Loucy (cell line): ENCODE measurements at regions not wholly inside any gene's neighbourhood (a gene's known extent, or its start where the extent isn't known, plus 50 kb on each side); places are given as distances from the start of the nearest gene placed in this dataset.

Source experiments
- H2AFZ ChIP-seq: fragments of 200-600 bp; sonication (generic); 2 replicates; pipeline ENCODE4 v1.6.0; 2016; ENCODE audit warnings: antibody characterized with exemption, mild to moderate bottlenecking, low read length, moderate library complexity
- H3F3A ChIP-seq: fragments of 200-600 bp; 2 replicates; pipeline ENCODE4 v1.6.0; 2016; ENCODE audit warnings: antibody characterized with exemption, low read depth, mild to moderate bottlenecking
- H3K27me3 ChIP-seq: fragments of 200-600 bp; sonication (generic); 2 replicates; pipeline ENCODE4 v1.6.1; 2014; ENCODE audit warnings: low read length, mild to moderate bottlenecking; ENCODE audit not compliant: insufficient read depth, poor library complexity, severe bottlenecking
- H3K36me3 ChIP-seq: fragments of 200-600 bp; sonication (generic); 2 replicates; pipeline ENCODE4 v1.6.1; 2016; ENCODE audit warnings: low read length; ENCODE audit not compliant: insufficient read depth
- H3K4me1 ChIP-seq: fragments of 200-600 bp; sonication (generic); 2 replicates; pipeline ENCODE4 v1.5.1; 2014; ENCODE audit warnings: low read length, mild to moderate bottlenecking; ENCODE audit not compliant: insufficient read depth, poor library complexity, severe bottlenecking
- H3K4me2 ChIP-seq: fragments of 200-600 bp; sonication (generic); 2 replicates; pipeline ENCODE4 v1.6.0; 2014; ENCODE audit warnings: antibody characterized with exemption, low read length, low read depth, mild to moderate bottlenecking; ENCODE audit not compliant: poor library complexity, severe bottlenecking
- H3K4me3 ChIP-seq: fragments of 200-600 bp; sonication (generic); 2 replicates; pipeline ENCODE4 v1.5.1; 2014; ENCODE audit warnings: low read length, mild to moderate bottlenecking, mixed read lengths; ENCODE audit not compliant: poor library complexity, severe bottlenecking
- H3K79me2 ChIP-seq: fragments of 200-600 bp; sonication (generic); 2 replicates; pipeline ENCODE4 v1.6.1; 2014; ENCODE audit warnings: low read length; ENCODE audit not compliant: insufficient read depth
- H3K9ac ChIP-seq: fragments of 200-600 bp; sonication (generic); 2 replicates; pipeline ENCODE4 v1.6.0; 2014; ENCODE audit warnings: mild to moderate bottlenecking, low read depth, low read length, moderate library complexity; ENCODE audit not compliant: poor library complexity, severe bottlenecking
- H3K9me2 ChIP-seq: fragments of 200-600 bp; sonication (generic); replicated peaks from 2 replicates; pipeline ENCODE4 v1.6.1; 2016; ENCODE audit warnings: low read depth, low read length, mixed read lengths
- H3K9me3 ChIP-seq: fragments of 200-600 bp; sonication (generic); 2 replicates; pipeline ENCODE4 v1.6.1; 2014; ENCODE audit warnings: mild to moderate bottlenecking, antibody characterized with exemption, low read length, low read depth; ENCODE audit not compliant: insufficient read depth
- H4K20me1 ChIP-seq: fragments of 200-600 bp; sonication (generic); 2 replicates; pipeline ENCODE4 v1.6.0; 2014; ENCODE audit warnings: antibody characterized with exemption, low read length, mild to moderate bottlenecking; ENCODE audit not compliant: insufficient read depth, poor library complexity, severe bottlenecking
- EZH2phosphoT487 ChIP-seq: fragments of 200-600 bp; IDR thresholded peaks from 2 replicates; pipeline ENCODE4 v1.6.1; 2018; ENCODE audit warnings: antibody characterized with exemption, mild to moderate bottlenecking, moderate library complexity, borderline replicate concordance
- TF ChIP-seq, protein P1 (sequence below): fragments of 200-600 bp; sonication (generic); conservative IDR thresholded peaks from 2 replicates; pipeline ENCODE4 v1.5.1; 2014; ENCODE audit warnings: mild to moderate bottlenecking, antibody characterized with exemption, low read length

DNA sequence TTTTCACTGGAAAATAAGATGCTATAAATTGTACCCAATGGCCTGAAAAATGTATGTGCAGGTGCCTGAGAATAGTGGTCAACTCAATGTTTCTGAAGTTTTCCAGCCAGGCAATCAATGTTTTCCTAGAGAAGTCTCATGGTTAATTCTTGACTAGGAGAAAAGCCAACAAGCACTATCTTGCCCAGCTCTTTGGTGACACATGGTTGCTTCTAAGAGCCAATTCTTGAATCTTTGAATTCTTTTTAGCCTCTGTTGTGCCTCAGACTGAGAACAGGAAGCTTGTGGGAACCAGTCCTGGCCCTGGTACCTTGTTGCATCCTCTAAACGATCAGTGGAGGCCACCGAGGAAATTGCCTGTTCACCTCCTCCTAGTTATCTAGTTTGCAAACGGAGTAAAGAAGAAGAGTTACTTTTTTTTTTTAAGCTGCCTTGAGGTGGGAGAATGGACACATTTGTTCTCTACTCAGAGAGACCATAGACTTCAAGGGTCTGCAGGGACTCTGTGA lies 144.0 kb upstream of the MKLN1 start:
- peak overlapping the region; percentile 28 for H3K4me2 ChIP-seq
- peaks cover 12% of the 10 kb centered on the region for H3K4me1 ChIP-seq
- H3K9me3 ChIP-seq = no peaks in the 10 kb centered on the region
- H4K20me1 ChIP-seq = no peaks in the 10 kb centered on the region
- H3K27me3 ChIP-seq = no peaks in the 10 kb centered on the region
- H3K79me2 ChIP-seq = no peaks in the 10 kb centered on the region
- H3K36me3 ChIP-seq = no peaks in the 10 kb centered on the region
- no peak overlapping the region for H3K9ac ChIP-seq
- no peaks in the 10 kb centered on the region for H3F3A ChIP-seq
- H3K9me2 ChIP-seq = no peaks in the 10 kb centered on the region
- H2AFZ ChIP-seq = no peak overlapping the region
- no peak for TF ChIP-seq EZH2phosphoT487
- TF ChIP-seq, protein P1, sequence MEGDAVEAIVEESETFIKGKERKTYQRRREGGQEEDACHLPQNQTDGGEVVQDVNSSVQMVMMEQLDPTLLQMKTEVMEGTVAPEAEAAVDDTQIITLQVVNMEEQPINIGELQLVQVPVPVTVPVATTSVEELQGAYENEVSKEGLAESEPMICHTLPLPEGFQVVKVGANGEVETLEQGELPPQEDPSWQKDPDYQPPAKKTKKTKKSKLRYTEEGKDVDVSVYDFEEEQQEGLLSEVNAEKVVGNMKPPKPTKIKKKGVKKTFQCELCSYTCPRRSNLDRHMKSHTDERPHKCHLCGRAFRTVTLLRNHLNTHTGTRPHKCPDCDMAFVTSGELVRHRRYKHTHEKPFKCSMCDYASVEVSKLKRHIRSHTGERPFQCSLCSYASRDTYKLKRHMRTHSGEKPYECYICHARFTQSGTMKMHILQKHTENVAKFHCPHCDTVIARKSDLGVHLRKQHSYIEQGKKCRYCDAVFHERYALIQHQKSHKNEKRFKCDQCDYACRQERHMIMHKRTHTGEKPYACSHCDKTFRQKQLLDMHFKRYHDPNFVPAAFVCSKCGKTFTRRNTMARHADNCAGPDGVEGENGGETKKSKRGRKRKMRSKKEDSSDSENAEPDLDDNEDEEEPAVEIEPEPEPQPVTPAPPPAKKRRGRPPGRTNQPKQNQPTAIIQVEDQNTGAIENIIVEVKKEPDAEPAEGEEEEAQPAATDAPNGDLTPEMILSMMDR = no peak
- no peak overlapping the region for H3K4me3 ChIP-seq

DNA sequence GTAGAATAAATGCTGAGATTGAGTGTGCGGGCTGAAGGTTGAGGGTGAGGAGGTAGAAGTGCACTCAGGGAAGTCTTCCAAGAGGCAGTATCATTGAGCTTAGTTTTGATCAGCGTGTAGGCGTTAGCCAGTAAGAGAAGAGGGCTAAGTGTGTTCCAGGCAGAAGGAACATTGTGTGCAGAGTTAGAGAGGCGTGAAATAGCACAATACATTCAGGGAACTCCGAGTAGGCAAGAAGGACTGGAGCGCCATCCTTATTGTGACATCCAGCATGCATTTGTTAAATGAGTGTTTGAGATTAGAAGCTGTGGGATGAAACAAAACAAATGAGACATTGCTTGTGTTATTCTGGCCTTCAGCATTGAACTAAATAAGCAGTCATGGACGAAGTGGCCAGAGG lies 140.9 kb upstream of the MKLN1 start:
- H3K9me3 ChIP-seq = no peaks in the 10 kb centered on the region
- H4K20me1 ChIP-seq = no peaks in the 10 kb centered on the region
- no peak for TF ChIP-seq EZH2phosphoT487
- no peak overlapping the region for H3K4me2 ChIP-seq
- no peak overlapping the region for H3K9ac ChIP-seq
- no peaks in the 10 kb centered on the region for H3K79me2 ChIP-seq
- H3K4me3 ChIP-seq = no peak overlapping the region
- no peaks in the 10 kb centered on the region for H3K9me2 ChIP-seq
- peaks cover 12% of the 10 kb centered on the region for H3K4me1 ChIP-seq
- no peaks in the 10 kb centered on the region for H3F3A ChIP-seq
- H3K27me3 ChIP-seq = peaks cover 11% of the 10 kb centered on the region
- no peaks in the 10 kb centered on the region for H3K36me3 ChIP-seq
- H2AFZ ChIP-seq = no peak overlapping the region

DNA sequence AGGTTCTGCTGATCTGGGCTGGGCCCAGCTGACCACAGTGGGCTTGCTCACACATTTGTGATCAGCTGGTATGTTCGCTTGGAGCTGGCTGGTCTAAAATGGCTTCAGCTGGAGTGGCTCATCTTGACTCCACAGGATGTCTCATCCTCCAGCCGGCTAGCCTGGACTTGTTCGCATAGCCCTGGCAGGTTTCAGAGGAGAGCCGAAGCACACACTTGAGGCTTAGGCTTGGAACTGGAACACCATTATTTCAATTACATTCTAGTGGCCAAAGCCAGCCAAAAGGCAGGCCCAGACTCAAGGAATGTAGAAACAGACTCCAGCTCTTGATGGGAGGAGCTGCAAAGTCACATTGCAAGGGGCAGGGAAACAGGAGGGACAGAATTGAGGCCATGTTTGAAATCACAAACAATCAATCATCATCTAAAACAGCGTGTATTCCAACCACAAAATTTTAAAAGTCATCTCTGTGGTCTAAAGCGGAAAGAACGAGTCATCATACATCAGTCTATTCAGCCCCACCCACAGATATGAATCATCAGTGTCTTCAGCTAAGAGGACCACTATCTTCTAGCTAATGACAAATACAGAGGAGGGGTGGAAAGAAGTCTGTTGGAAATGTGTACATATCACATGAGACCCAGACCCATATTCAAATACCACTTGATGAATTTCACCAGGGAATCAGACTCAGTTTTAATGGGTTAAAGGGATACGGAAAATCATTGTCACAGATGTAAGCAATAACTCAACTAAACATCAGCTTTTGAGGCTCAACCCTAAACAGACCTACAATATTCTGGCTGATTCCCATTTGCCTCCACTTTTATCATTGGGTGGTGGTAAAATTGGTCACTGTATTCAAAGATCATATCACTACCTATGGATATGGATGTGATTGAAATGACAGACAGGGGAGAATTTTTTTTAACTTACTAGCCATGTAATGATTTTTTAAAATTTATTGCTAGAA lies 139.0 kb upstream of the MKLN1 start:
- TF ChIP-seq, protein P1 = no peak
- no peak for TF ChIP-seq EZH2phosphoT487
- Histone ChIP-seq H3K9me3 (no peaks in the 10 kb centered on the region), H3K79me2 (no peaks in the 10 kb centered on the region), H3K9ac (no peak overlapping the region), H3K4me2 (no peak overlapping the region), H3K4me1 (peaks cover 10% of the 10 kb centered on the region), H2AFZ (no peak overlapping the region), H3K36me3 (no peaks in the 10 kb centered on the region), H3K4me3 (no peak overlapping the region), H3F3A (no peaks in the 10 kb centered on the region), H3K27me3 (peaks cover 11% of the 10 kb centered on the region), H3K9me2 (no peaks in the 10 kb centered on the region), H4K20me1 (no peaks in the 10 kb centered on the region)
